HepG2 (cell line): ENCODE measurements at regions not wholly inside any gene's neighbourhood (a gene's known extent, or its start where the extent isn't known, plus 50 kb on each side); places are given as distances from the start of the nearest gene placed in this dataset.

Experiments used
- ATAC-seq: fragments of 200-7000 bp; cut with Tn5 transposase; 3 replicates; pipeline ENCODE4 v1.9.1; 2020; ENCODE audit warnings: mild to moderate bottlenecking, moderate library complexity
- BruUV-seq: library from RNA; stranded (reverse); fragments of 400-500 nt; replicated peaks from 2 replicates; lab custom pipeline; 2021; lab: Mats Ljungman, UMichigan
- CTCF ChIA-PET: fragments of 300-600 bp; formaldehyde crosslinking; extraction: SDS; loops from one replicate; lab custom pipeline; 2021; ENCODE audit warnings: low total read pairs, inconsistent platforms, low intra/inter-chr PET ratio; lab: Yijun Ruan, JAX
- POLR2A ChIA-PET: fragments of 350-600 bp; sonication (Branson Sonifier 250); formaldehyde crosslinking; loops from one replicate; lab custom pipeline; 2020; ENCODE audit warnings: antibody characterized with exemption, inconsistent platforms; lab: Yijun Ruan, JAX
- DNase-seq: peaks from one replicate; pipeline ENCODE4 v3.0.0-alpha.2; 2015; ENCODE audit warnings: low spot score
- FAIRE-seq: peaks from 3 replicates; lab custom pipeline; 2011; peaks lifted over from hg19 to GRCh38; lab: Jason Lieb, UNC
- H2AFZ ChIP-seq: one replicate; pipeline ENCODE4 v1.6.1; 2011; ENCODE audit warnings: low read length, inconsistent platforms
- H3K27ac ChIP-seq: fragments of 300-600 bp; 3 replicates; pipeline ENCODE4 v1.8.0; 2011; ENCODE audit warnings: mixed run types, mild to moderate bottlenecking, mixed read lengths, low read length, inconsistent platforms; ENCODE audit not compliant: insufficient read depth; ENCODE audit errors: extremely low read length
- H3K27me3 ChIP-seq, 2 experiments: fragments of 200-600 bp in 1 of 2; 2 replicates in 1 of 2; 3 replicates in 1 of 2; pipeline versions ENCODE4 v1.6.0 to v1.8.0; 2011; ENCODE audit warnings: low read length in 2 of 2, mild to moderate bottlenecking in 2 of 2, moderate library complexity in 2 of 2, inconsistent platforms in 1 of 2; ENCODE audit not compliant: insufficient read depth in 2 of 2, control insufficient read depth in 1 of 2
- H3K36me3 ChIP-seq, 2 experiments: fragments of 200-600 bp in 1 of 2; replicated peaks in 1 of 2; 2 replicates in 1 of 2; 3 replicates in 1 of 2; pipeline versions ENCODE4 v1.5.1 to v1.8.0; 2011; ENCODE audit warnings: low read length in 2 of 2, inconsistent platforms in 1 of 2; ENCODE audit not compliant: insufficient read depth in 2 of 2, control insufficient read depth in 1 of 2
- H3K4me1 ChIP-seq: 2 replicates; pipeline ENCODE4 v1.5.1; 2012; ENCODE audit warnings: low read length, inconsistent platforms; ENCODE audit not compliant: insufficient read depth
- H3K4me2 ChIP-seq: 2 replicates; pipeline ENCODE4 v1.6.0; 2011; ENCODE audit warnings: low read depth, low read length, inconsistent platforms
- H3K4me3 ChIP-seq, 3 experiments: fragments of 200-600 bp in 1 of 3; sonication (generic), shearing (Covaris generic) in 1 of 3; replicated peaks in 1 of 3; 2 replicates each; pipeline ENCODE4 v1.5.1; 2011 to 2016; ENCODE audit warnings: low read length in 3 of 3, inconsistent platforms in 2 of 3, low read depth in 2 of 3, mild to moderate bottlenecking in 2 of 3, control low read depth in 1 of 3, mixed read lengths in 1 of 3; ENCODE audit not compliant: insufficient read depth in 1 of 3
- H3K79me2 ChIP-seq: one replicate; pipeline ENCODE4 v1.6.1; 2011; ENCODE audit warnings: low read length, inconsistent platforms; ENCODE audit not compliant: insufficient read depth
- H3K9ac ChIP-seq: 2 replicates; pipeline ENCODE4 v1.6.0; 2011; ENCODE audit warnings: mild to moderate bottlenecking, low read depth, low read length, inconsistent platforms; ENCODE audit not compliant: insufficient read depth
- H3K9me3 ChIP-seq: 2 replicates; pipeline ENCODE4 v1.5.1; 2012; ENCODE audit warnings: mild to moderate bottlenecking, low read length
- H4K20me1 ChIP-seq: 2 replicates; pipeline ENCODE4 v1.6.0; 2011; ENCODE audit warnings: inconsistent platforms, mild to moderate bottlenecking, low read length, moderate library complexity; ENCODE audit not compliant: insufficient read depth
- AFF4 ChIP-seq: sonication (generic); formaldehyde crosslinking; IDR thresholded peaks from 2 replicates; pipeline ENCODE4 v1.4.0; 2020; ENCODE audit warnings: missing genetic modification reagents
- FOXK2 ChIP-seq: fragments of 450-650 bp; IDR thresholded peaks from 2 replicates; pipeline ENCODE4 v1.6.1; 2016
- FOXM1 ChIP-seq: sonication (generic); formaldehyde crosslinking; IDR thresholded peaks from 2 replicates; pipeline ENCODE4 v1.5.0; 2020; ENCODE audit warnings: missing genetic modification reagents
- HNRNPL ChIP-seq: fragments of 200-400 bp; formaldehyde crosslinking; IDR thresholded peaks from 2 replicates; pipeline ENCODE4 v1.6.1; 2017; ENCODE audit warnings: mild to moderate bottlenecking, low read depth, low read length
- NR0B2 ChIP-seq: sonication (generic); formaldehyde crosslinking; IDR thresholded peaks from 2 replicates; pipeline ENCODE4 v1.4.0; 2020; ENCODE audit warnings: mild to moderate bottlenecking, missing genetic modification reagents
- PATZ1 ChIP-seq: sonication (generic); formaldehyde crosslinking; IDR thresholded peaks from 2 replicates; pipeline ENCODE4 v1.4.0; 2020; ENCODE audit warnings: missing genetic modification reagents
- PHF20 ChIP-seq: sonication (generic); formaldehyde crosslinking; IDR thresholded peaks from 2 replicates; pipeline ENCODE4 v1.5.0; 2020; ENCODE audit warnings: mild to moderate bottlenecking, missing genetic modification reagents
- RFXAP ChIP-seq: sonication (generic); formaldehyde crosslinking; IDR thresholded peaks from 2 replicates; pipeline ENCODE4 v1.4.0; 2020; ENCODE audit warnings: missing genetic modification reagents, borderline replicate concordance
- SMAD3 ChIP-seq: sonication (generic); formaldehyde crosslinking; IDR thresholded peaks from 2 replicates; pipeline ENCODE4 v1.4.0; 2020; ENCODE audit warnings: missing genetic modification reagents
- SOX13 ChIP-seq, 3 experiments: fragments of 450-650 bp in 1 of 3; sonication (generic) in 1 of 3; formaldehyde crosslinking in 1 of 3; IDR thresholded peaks in 2 of 3; conservative IDR thresholded peaks in 1 of 3; 2 replicates each; pipeline versions ENCODE4 v1.5.0 to v1.6.1; 2016 to 2020; ENCODE audit warnings: antibody characterized with exemption in 1 of 3, mild to moderate bottlenecking in 1 of 3, missing compliant biosample characterization in 1 of 3, missing genetic modification reagents in 1 of 3, moderate library complexity in 1 of 3
- TFDP1 ChIP-seq: IDR thresholded peaks from 2 replicates; pipeline ENCODE4 v1.6.1; 2016; ENCODE audit warnings: missing compliant biosample characterization, missing genetic modification reagents, borderline replicate concordance
- ZBTB1 ChIP-seq: sonication (generic); formaldehyde crosslinking; IDR thresholded peaks from 2 replicates; pipeline ENCODE4 v1.4.0; 2020; ENCODE audit warnings: missing genetic modification reagents, borderline replicate concordance
- ZBTB26 ChIP-seq: IDR thresholded peaks from 2 replicates; pipeline ENCODE4 v1.6.1; 2016; ENCODE audit warnings: missing compliant biosample characterization, missing genetic modification reagents, borderline replicate concordance
- ZMYM2 ChIP-seq: sonication (generic); formaldehyde crosslinking; IDR thresholded peaks from 2 replicates; pipeline ENCODE4 v1.8.0; 2022; ENCODE audit warnings: mild to moderate bottlenecking, missing genetic modification reagents
- ZNF224 ChIP-seq: sonication (generic); formaldehyde crosslinking; IDR thresholded peaks from 2 replicates; pipeline ENCODE4 v1.5.0; 2020; ENCODE audit warnings: mild to moderate bottlenecking, missing genetic modification reagents
- ZNF331 ChIP-seq: sonication (generic); formaldehyde crosslinking; IDR thresholded peaks from 2 replicates; pipeline ENCODE4 v1.4.0; 2020; ENCODE audit warnings: missing genetic modification reagents
- ZNF850 ChIP-seq: sonication (generic); formaldehyde crosslinking; conservative IDR thresholded peaks from 2 replicates; pipeline ENCODE4 v1.9.0; 2021; ENCODE audit warnings: mild to moderate bottlenecking, missing genetic modification reagents
- WGBS: methylation state at CpG from one replicate; pipeline ENCODE4 v1.1.6; 2017; ENCODE audit warnings: low lambda C conversion rate; 5-methylcytosine and 5-hydroxymethylcytosine counted together
- in situ Hi-C: cut with HindIII; loops from 2 replicates; pipeline ENCODE4 v1.10.0; 2017; ENCODE audit warnings: low pct_unique_long_range_greater_than_20kb; ENCODE audit not compliant: extremely low pct_ligation_motif_present
- intact Hi-C: fragments of 100-400 bp; cut with micrococcal nuclease; formaldehyde crosslinking; loops from one replicate; pipeline ENCODE4 v1.10.0; 2022; ENCODE audit not compliant: unreplicated experiment

GRCh38 chr6:133016631-133017030 lies 202.3 kb downstream of the RPS12 start:
- no peak overlapping the region for H2AFZ ChIP-seq
- H3K4me1 ChIP-seq: no peaks in the 10 kb centered on the region
- ChIA-PET POLR2A (no interaction called here), CTCF (no interaction called here)
- FAIRE-seq (no peak), ATAC-seq (no peak), DNase-seq (no peak)
- no peak overlapping the region for H3K9ac ChIP-seq
- BruUV-seq: no TSS peak
- H3K36me3 ChIP-seq: no peaks in the 10 kb centered on the region
- no peak overlapping the region for H3K27ac ChIP-seq
- no peaks in the 10 kb centered on the region for H3K79me2 ChIP-seq
- H3K9me3 ChIP-seq: no peaks in the 10 kb centered on the region
- H3K27me3 ChIP-seq: peaks cover 0 to 1% of the 10 kb centered on the region in 2 experiments; a peak in 2 of 5 replicates
- H3K4me2 ChIP-seq: no peak overlapping the region
- intact Hi-C loops (no loop called here), in situ Hi-C loops (no loop called here)
- no peaks in the 10 kb centered on the region for H4K20me1 ChIP-seq
- H3K4me3 ChIP-seq: no peak overlapping the region
- 18% methylated on average over 5 of the region's 5 CpGs for WGBS
- no peak for TF ChIP-seq SOX13 (IDR thresholded peaks at IDR 0.05)
- TF ChIP-seq SOX13 (CRISPR knock-in tag; conservative IDR thresholded peaks at IDR 0.05 in 1 of 2, IDR thresholded peaks at IDR 0.05 in 1 of 2): no peak
- TF ChIP-seq AFF4 (CRISPR knock-in tag): no peak
- TF ChIP-seq RFXAP (CRISPR knock-in tag): no peak
- no peak for TF ChIP-seq PHF20 (CRISPR knock-in tag)
- no peak for TF ChIP-seq PATZ1 (CRISPR knock-in tag)
- TF ChIP-seq FOXM1 (CRISPR knock-in tag): no peak
- TF ChIP-seq ZNF850 (CRISPR knock-in tag): no peak
- no peak for TF ChIP-seq ZBTB26
- no peak for TF ChIP-seq HNRNPL
- no peak for TF ChIP-seq ZBTB1 (CRISPR knock-in tag)
- no peak for TF ChIP-seq ZNF224 (CRISPR knock-in tag)
- no peak for TF ChIP-seq ZNF331 (CRISPR knock-in tag)
- no peak for TF ChIP-seq TFDP1 (CRISPR knock-in tag)
- TF ChIP-seq NR0B2 (CRISPR knock-in tag): no peak
- TF ChIP-seq ZMYM2 (CRISPR knock-in tag): no peak
- no peak for TF ChIP-seq FOXK2
- no peak for TF ChIP-seq SMAD3 (CRISPR knock-in tag)
